Testis (tissue), 2 donors: ENCODE measurements at regions not wholly inside any gene's neighbourhood (a gene's known extent, or its start where the extent isn't known, plus 50 kb on each side); places are given as distances from the start of the nearest gene placed in this dataset.

Experiments
- DNase-seq: peaks from one replicate; pipeline ENCODE4 v3.0.0-alpha.2; 2019
- H3K27ac ChIP-seq, 2 donors: fragments of 200-600 bp; sonication (generic); one replicate each; pipeline ENCODE4 v1.5.1; 2019
- H3K27me3 ChIP-seq: fragments of 200-600 bp; sonication (generic); one replicate; pipeline ENCODE4 v1.5.1; 2019
- H3K36me3 ChIP-seq: fragments of 200-600 bp; sonication (generic); one replicate; pipeline ENCODE4 v1.5.1; 2017; ENCODE audit warnings: low read depth; ENCODE audit errors: missing control alignments
- H3K4me1 ChIP-seq: fragments of 200-600 bp; sonication (generic); one replicate; pipeline ENCODE4 v1.5.1; 2019
- H3K4me3 ChIP-seq, 2 donors: fragments of 200-600 bp; sonication (generic); one replicate each; pipeline ENCODE4 v1.5.1; 2017 to 2019
- H3K9me3 ChIP-seq: fragments of 200-600 bp; sonication (generic); one replicate; pipeline ENCODE4 v1.5.1; 2017
- CTCF ChIP-seq, 3 experiments: fragments of 450-650 bp in 2 of 3; fragments of 200-600 bp in 1 of 3; sonication (generic) in 1 of 3; IDR thresholded peaks; one replicate each; pipeline ENCODE4 v1.5.1; 2016 to 2019; ENCODE audit warnings: antibody characterized with exemption in 3 of 3, mild to moderate bottlenecking in 2 of 3, moderate library complexity in 1 of 3
- POLR2A ChIP-seq: fragments of 450-650 bp; IDR thresholded peaks from one replicate; pipeline ENCODE4 v1.6.1; 2017; ENCODE audit warnings: antibody characterized with exemption, mild to moderate bottlenecking, moderate library complexity
- WGBS, 2 donors: methylation state at CpG; one replicate each; pipeline ENCODE4 v1.1.5; 2018; 5-methylcytosine and 5-hydroxymethylcytosine counted together
- intact Hi-C: fragments of 100-400 bp; cut with DNase I; formaldehyde crosslinking; loops from one replicate; pipeline ENCODE4 v1.15.1; 2023; ENCODE audit warnings: low total_unique reads

GRCh38 chr4:17368408-17368807 lies 143.5 kb downstream of the QDPR start:
- H3K27ac ChIP-seq: no peak overlapping the region
- H3K36me3 ChIP-seq: no peaks in the 10 kb centered on the region
- intact Hi-C loops: no loop called here
- H3K27me3 ChIP-seq: no peaks in the 10 kb centered on the region
- DNase-seq: no peak
- no peaks in the 10 kb centered on the region for H3K9me3 ChIP-seq
- TF ChIP-seq CTCF (IDR thresholded peaks at IDR 0.05) (no peak), POLR2A (no peak)
- no peaks in the 10 kb centered on the region for H3K4me1 ChIP-seq
- no peak overlapping the region for H3K4me3 ChIP-seq

GRCh38 chr4:17367201-17367600 lies 144.7 kb downstream of the QDPR start:
- WGBS, 2 donors: 98 to 100% methylated on average over 1 of the region's 1 CpG
- H3K4me3 ChIP-seq: no peak overlapping the region
- no peaks in the 10 kb centered on the region for H3K4me1 ChIP-seq
- no peaks in the 10 kb centered on the region for H3K36me3 ChIP-seq
- no peak for TF ChIP-seq POLR2A
- no peak for TF ChIP-seq CTCF (IDR thresholded peaks at IDR 0.05)
- intact Hi-C loops: no loop called here
- no peak overlapping the region for H3K27ac ChIP-seq
- H3K27me3 ChIP-seq: no peaks in the 10 kb centered on the region
- no peaks in the 10 kb centered on the region for H3K9me3 ChIP-seq
- DNase-seq: no peak

- TF ChIP-seq POLR2A (no peak), CTCF (IDR thresholded peaks at IDR 0.05) (no peak)
- Histone ChIP-seq H3K9me3 (no peaks in the 10 kb centered on the region), H3K36me3 (no peaks in the 10 kb centered on the region), H3K4me3 (no peak overlapping the region), H3K4me1 (no peaks in the 10 kb centered on the region), H3K27ac (no peak overlapping the region), H3K27me3 (no peaks in the 10 kb centered on the region)
- DNase-seq: no peak
- WGBS, 2 donors: 76 to 100% methylated on average over 1 of the region's 1 CpG
- intact Hi-C loops: no loop called here
These were observed 145.4 kb downstream of the QDPR start for GRCh38 chr4:17366496-17366895.

GRCh38 chr4:17362430-17362829 lies 149.5 kb downstream of the QDPR start:
- TF ChIP-seq CTCF (IDR thresholded peaks at IDR 0.05): no peak
- TF ChIP-seq POLR2A: no peak
- Histone ChIP-seq H3K4me3 (no peak overlapping the region), H3K4me1 (no peaks in the 10 kb centered on the region), H3K27ac (no peak overlapping the region), H3K36me3 (no peaks in the 10 kb centered on the region), H3K9me3 (no peaks in the 10 kb centered on the region), H3K27me3 (no peaks in the 10 kb centered on the region)
- WGBS, 2 donors: 95 to 100% methylated on average over 1 of the region's 1 CpG
- DNase-seq: no peak
- intact Hi-C loops: no loop called here

GRCh38 chr4:17358241-17358640 lies 153.6 kb downstream of the QDPR start:
- no peaks in the 10 kb centered on the region for H3K4me1 ChIP-seq
- no peak for DNase-seq
- no peaks in the 10 kb centered on the region for H3K27me3 ChIP-seq
- 90 to 97% methylated on average over 4 of the region's 4 CpGs for WGBS, 2 donors
- no peak overlapping the region for H3K27ac ChIP-seq
- no peaks in the 10 kb centered on the region for H3K36me3 ChIP-seq
- H3K9me3 ChIP-seq: no peaks in the 10 kb centered on the region
- no peak overlapping the region for H3K4me3 ChIP-seq
- intact Hi-C loops: no loop called here
- TF ChIP-seq CTCF (IDR thresholded peaks at IDR 0.05) (no peak), POLR2A (no peak)
